KMS-11 (cell line): ENCODE measurements at regions not wholly inside any gene's neighbourhood (a gene's known extent, or its start where the extent isn't known, plus 50 kb on each side); places are given as distances from the start of the nearest gene placed in this dataset.

Experiments
- H2AFZ ChIP-seq: fragments of 200-600 bp; sonication (generic); 2 replicates; pipeline ENCODE4 v1.6.1; 2016; ENCODE audit warnings: antibody characterized with exemption, mixed run types, low read depth
- H3K27ac ChIP-seq: fragments of 200-600 bp; sonication (generic); 2 replicates; pipeline ENCODE4 v1.6.1; 2016; ENCODE audit warnings: mild to moderate bottlenecking, mixed run types
- H3K27me3 ChIP-seq: fragments of 200-600 bp; sonication (generic); 2 replicates; pipeline ENCODE4 v1.6.1; 2017; ENCODE audit warnings: mild to moderate bottlenecking, low read depth, mixed run types, moderate library complexity; ENCODE audit not compliant: insufficient read depth
- H3K36me3 ChIP-seq: fragments of 200-600 bp; sonication (generic); 2 replicates; pipeline ENCODE4 v1.6.1; 2017; ENCODE audit warnings: mild to moderate bottlenecking, mixed run types; ENCODE audit not compliant: insufficient read depth
- H3K4me1 ChIP-seq: fragments of 200-600 bp; sonication (generic); 2 replicates; pipeline ENCODE4 v1.6.1; 2016; ENCODE audit warnings: mild to moderate bottlenecking, low read depth, mixed run types; ENCODE audit not compliant: poor library complexity, severe bottlenecking
- H3K4me2 ChIP-seq: fragments of 200-600 bp; sonication (generic); 2 replicates; pipeline ENCODE4 v1.7.0; 2016; ENCODE audit warnings: mild to moderate bottlenecking, mixed run types
- H3K4me3 ChIP-seq: fragments of 200-600 bp; sonication (generic); IDR thresholded peaks from 2 replicates; pipeline ENCODE4 v1.6.1; 2017; ENCODE audit warnings: low read depth, low read length, mixed read lengths; ENCODE audit not compliant: insufficient read depth
- H3K79me2 ChIP-seq: fragments of 200-600 bp; sonication (generic); 2 replicates; pipeline ENCODE4 v1.6.1; 2016; ENCODE audit warnings: low read depth, mixed run types; ENCODE audit not compliant: insufficient read depth
- H3K9ac ChIP-seq: fragments of 200-600 bp; sonication (generic); 2 replicates; pipeline ENCODE4 v1.6.1; 2016; ENCODE audit warnings: mild to moderate bottlenecking, mixed run types
- H4K20me1 ChIP-seq: fragments of 200-600 bp; sonication (generic); 2 replicates; pipeline ENCODE4 v1.6.1; 2016; ENCODE audit warnings: mild to moderate bottlenecking, mixed run types; ENCODE audit not compliant: insufficient read depth
- TF ChIP-seq, protein P1 (sequence below): fragments of 200-600 bp; sonication (generic); conservative IDR thresholded peaks from 2 replicates; pipeline ENCODE4 v1.6.1; 2017; ENCODE audit warnings: low read depth, mild to moderate bottlenecking, antibody characterized with exemption, low read length, moderate library complexity, mixed read lengths

DNA sequence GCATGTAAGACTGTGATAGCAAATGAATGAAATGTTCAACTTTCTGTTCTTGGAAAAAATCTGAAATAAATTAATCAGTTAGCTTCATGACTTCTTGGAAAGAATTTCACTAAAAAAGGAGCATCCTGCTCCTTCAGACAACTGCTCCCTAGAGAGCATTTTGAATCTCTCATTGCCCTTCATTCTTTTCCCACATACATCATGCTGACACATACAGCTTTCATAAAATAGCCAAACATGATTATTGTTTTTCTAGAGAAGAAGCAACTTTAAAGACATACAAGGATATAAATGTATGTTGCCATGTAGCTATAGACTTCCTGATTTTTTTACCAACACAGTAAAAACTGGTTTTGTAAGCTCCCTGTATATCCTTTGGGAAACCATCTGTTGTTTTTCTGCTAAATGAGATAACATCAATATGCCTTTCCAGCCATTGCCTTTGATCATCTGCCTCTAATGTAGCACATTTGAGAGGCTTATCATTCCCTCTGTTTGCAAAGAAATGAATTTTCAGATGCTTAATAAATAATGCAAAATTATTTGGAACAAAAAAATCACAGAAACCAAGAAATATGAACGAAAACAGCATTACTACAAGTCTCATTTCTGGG, 248.2 kb upstream of the GPR149 start:
- Histone ChIP-seq H3K79me2 (no peaks in the 10 kb centered on the region), H3K4me1 (no peaks in the 10 kb centered on the region), H3K4me3 (no peak overlapping the region), H3K27me3 (no peaks in the 10 kb centered on the region), H3K9ac (no peak overlapping the region), H4K20me1 (no peaks in the 10 kb centered on the region), H3K36me3 (no peaks in the 10 kb centered on the region), H3K27ac (no peak overlapping the region), H2AFZ (no peak overlapping the region), H3K4me2 (no peak overlapping the region)
- TF ChIP-seq, protein P1, sequence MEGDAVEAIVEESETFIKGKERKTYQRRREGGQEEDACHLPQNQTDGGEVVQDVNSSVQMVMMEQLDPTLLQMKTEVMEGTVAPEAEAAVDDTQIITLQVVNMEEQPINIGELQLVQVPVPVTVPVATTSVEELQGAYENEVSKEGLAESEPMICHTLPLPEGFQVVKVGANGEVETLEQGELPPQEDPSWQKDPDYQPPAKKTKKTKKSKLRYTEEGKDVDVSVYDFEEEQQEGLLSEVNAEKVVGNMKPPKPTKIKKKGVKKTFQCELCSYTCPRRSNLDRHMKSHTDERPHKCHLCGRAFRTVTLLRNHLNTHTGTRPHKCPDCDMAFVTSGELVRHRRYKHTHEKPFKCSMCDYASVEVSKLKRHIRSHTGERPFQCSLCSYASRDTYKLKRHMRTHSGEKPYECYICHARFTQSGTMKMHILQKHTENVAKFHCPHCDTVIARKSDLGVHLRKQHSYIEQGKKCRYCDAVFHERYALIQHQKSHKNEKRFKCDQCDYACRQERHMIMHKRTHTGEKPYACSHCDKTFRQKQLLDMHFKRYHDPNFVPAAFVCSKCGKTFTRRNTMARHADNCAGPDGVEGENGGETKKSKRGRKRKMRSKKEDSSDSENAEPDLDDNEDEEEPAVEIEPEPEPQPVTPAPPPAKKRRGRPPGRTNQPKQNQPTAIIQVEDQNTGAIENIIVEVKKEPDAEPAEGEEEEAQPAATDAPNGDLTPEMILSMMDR, result no peak

GRCh38 chr3:154668835-154669234, 238.8 kb upstream of the GPR149 start:
- TF ChIP-seq, protein P1, result no peak
- Histone ChIP-seq H3K27me3 (no peaks in the 10 kb centered on the region), H3K79me2 (no peaks in the 10 kb centered on the region), H3K4me2 (no peak overlapping the region), H3K9ac (no peak overlapping the region), H2AFZ (no peak overlapping the region), H3K27ac (no peak overlapping the region), H3K36me3 (no peaks in the 10 kb centered on the region), H3K4me1 (no peaks in the 10 kb centered on the region), H4K20me1 (no peaks in the 10 kb centered on the region), H3K4me3 (no peak overlapping the region)

GRCh38 chr3:154668187-154668586, 238.2 kb upstream of the GPR149 start:
- Histone ChIP-seq H4K20me1 (no peaks in the 10 kb centered on the region), H3K36me3 (no peaks in the 10 kb centered on the region), H3K4me3 (no peak overlapping the region), H2AFZ (no peak overlapping the region), H3K4me1 (no peaks in the 10 kb centered on the region), H3K9ac (no peak overlapping the region), H3K4me2 (no peak overlapping the region), H3K27ac (no peak overlapping the region), H3K79me2 (no peaks in the 10 kb centered on the region), H3K27me3 (no peaks in the 10 kb centered on the region)
- TF ChIP-seq, protein P1, result no peak

DNA sequence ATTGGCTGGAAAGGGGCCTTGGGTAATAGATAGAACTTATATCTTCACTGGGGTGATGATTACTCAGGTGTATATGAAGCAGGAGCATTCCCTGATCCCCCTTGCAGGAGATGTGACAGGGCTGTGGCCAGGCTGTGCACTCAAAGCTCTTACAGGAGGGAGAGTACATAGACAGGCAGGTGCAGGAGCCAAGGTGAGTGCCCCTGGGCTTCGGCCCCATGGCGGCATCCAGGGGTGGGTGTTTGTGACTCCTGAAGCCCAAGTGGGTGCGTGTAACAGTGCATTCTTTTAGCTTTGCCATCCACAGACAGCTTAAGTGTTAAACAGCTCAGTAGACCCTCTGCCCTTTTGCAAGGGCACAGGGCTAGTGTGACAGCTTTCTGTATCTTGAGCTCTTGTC, 236.6 kb upstream of the GPR149 start:
- no peaks in the 10 kb centered on the region for H3K79me2 ChIP-seq
- no peaks in the 10 kb centered on the region for H3K27me3 ChIP-seq
- no peak overlapping the region for H3K4me2 ChIP-seq
- no peaks in the 10 kb centered on the region for H4K20me1 ChIP-seq
- H2AFZ ChIP-seq, result no peak overlapping the region
- TF ChIP-seq, protein P1, result no peak
- H3K27ac ChIP-seq, result no peak overlapping the region
- no peaks in the 10 kb centered on the region for H3K36me3 ChIP-seq
- no peak overlapping the region for H3K4me3 ChIP-seq
- no peaks in the 10 kb centered on the region for H3K4me1 ChIP-seq
- no peak overlapping the region for H3K9ac ChIP-seq
